Mesothelial cell of epicardium (in vitro differentiated cells): ENCODE measurements at regions not wholly inside any gene's neighbourhood (a gene's known extent, or its start where the extent isn't known, plus 50 kb on each side); places are given as distances from the start of the nearest gene placed in this dataset.

Source experiments
- DNase-seq, 2 experiments: peaks; one replicate each; pipeline ENCODE4 v3.0.0; 2021; ENCODE audit warnings: low spot score in 2 of 2; ENCODE audit not compliant: unreplicated experiment in 2 of 2
- H3K27ac Mint-ChIP-seq: 2 replicates; pipeline ENCODE4 v1.8.0; 2021; ENCODE audit warnings: mixed read lengths
- H3K27me3 Mint-ChIP-seq: 2 replicates; pipeline ENCODE4 v1.8.0; 2021; ENCODE audit warnings: low read depth, mixed read lengths
- H3K36me3 Mint-ChIP-seq: 2 replicates; pipeline ENCODE4 v1.8.0; 2021; ENCODE audit warnings: mixed read lengths
- H3K4me1 Mint-ChIP-seq: 2 replicates; pipeline ENCODE4 v1.8.0; 2021; ENCODE audit warnings: mixed read lengths
- H3K4me3 Mint-ChIP-seq: 2 replicates; pipeline ENCODE4 v1.8.0; 2021; ENCODE audit warnings: mild to moderate bottlenecking, moderate library complexity, mixed read lengths
- H3K9me3 Mint-ChIP-seq: 2 replicates; pipeline ENCODE4 v1.8.0; 2021; ENCODE audit warnings: mixed read lengths
- TF ChIP-seq, protein P1 (sequence below): fragments of 200-600 bp; sonication (generic); IDR thresholded peaks from one replicate; pipeline ENCODE4 v1.5.0; 2021; ENCODE audit warnings: antibody characterized with exemption; ENCODE audit not compliant: unreplicated experiment

DNA sequence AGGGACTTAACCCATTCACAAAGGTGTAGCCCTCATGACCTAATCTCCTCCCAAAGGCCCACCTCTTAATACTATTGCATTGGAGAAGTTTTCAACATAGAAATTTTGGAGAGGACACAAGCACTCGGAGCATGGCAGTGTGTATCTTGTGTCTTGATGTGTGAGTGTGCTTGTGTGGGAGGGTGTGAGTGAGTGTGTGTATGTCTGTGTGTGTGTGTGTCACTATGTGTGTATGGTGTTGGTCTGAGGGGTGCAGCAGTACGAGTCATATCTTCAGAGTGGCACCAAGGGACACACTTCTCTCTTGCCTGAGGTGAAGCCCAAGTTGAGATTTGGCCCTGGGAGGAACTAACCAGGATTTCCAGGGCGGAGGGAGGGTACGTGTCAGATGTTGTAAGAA is 73.7 kb downstream of the NAV1 start:
- no peak for DNase-seq
- H3K4me3 Mint-ChIP-seq = no peak overlapping the region
- H3K4me1 Mint-ChIP-seq = peaks cover 2% of the 10 kb centered on the region
- H3K27ac Mint-ChIP-seq = no peak overlapping the region
- H3K27me3 Mint-ChIP-seq = no peaks in the 10 kb centered on the region
- H3K36me3 Mint-ChIP-seq = no peaks in the 10 kb centered on the region
- TF ChIP-seq, protein P1, sequence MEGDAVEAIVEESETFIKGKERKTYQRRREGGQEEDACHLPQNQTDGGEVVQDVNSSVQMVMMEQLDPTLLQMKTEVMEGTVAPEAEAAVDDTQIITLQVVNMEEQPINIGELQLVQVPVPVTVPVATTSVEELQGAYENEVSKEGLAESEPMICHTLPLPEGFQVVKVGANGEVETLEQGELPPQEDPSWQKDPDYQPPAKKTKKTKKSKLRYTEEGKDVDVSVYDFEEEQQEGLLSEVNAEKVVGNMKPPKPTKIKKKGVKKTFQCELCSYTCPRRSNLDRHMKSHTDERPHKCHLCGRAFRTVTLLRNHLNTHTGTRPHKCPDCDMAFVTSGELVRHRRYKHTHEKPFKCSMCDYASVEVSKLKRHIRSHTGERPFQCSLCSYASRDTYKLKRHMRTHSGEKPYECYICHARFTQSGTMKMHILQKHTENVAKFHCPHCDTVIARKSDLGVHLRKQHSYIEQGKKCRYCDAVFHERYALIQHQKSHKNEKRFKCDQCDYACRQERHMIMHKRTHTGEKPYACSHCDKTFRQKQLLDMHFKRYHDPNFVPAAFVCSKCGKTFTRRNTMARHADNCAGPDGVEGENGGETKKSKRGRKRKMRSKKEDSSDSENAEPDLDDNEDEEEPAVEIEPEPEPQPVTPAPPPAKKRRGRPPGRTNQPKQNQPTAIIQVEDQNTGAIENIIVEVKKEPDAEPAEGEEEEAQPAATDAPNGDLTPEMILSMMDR = no peak
- no peaks in the 10 kb centered on the region for H3K9me3 Mint-ChIP-seq

DNA sequence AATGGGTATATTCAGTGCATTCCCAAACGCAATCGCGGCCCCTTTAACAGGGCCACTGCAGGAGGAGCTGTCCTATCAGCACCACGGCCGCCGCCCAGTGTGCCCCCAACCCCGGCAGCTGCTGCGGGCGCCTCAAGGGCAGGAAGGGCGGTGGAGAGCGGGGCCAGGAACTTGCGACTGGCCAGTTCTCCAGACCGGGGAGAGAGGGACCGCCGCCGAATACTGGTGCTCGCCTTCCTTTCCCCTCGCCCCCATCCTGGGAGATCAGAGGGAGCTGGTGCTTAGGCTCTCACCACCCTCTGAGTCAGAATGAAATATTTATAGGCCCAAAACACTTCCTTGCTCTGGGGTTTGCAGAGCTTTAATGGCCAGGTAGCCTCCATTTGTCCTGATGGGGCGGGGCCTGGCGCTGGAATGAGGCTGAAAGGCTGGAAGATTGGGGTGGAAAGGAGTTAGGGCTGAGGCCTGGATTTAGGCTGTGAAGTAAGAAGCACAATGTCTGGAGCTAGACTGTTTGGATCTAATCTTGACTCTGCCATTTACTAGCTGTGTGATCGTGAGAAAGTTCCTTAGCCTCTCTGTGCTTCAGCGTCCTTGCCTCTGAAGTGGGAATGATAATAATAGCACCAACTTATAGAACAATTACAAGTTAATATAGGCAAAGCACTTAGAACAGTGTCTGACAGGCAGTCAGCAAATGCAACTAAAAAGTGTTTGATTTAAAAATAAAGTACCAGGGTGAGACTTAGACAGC is 75.5 kb downstream of the NAV1 start:
- no peaks in the 10 kb centered on the region for H3K36me3 Mint-ChIP-seq
- TF ChIP-seq, protein P1 = no peak
- no peak overlapping the region for H3K4me3 Mint-ChIP-seq
- no peaks in the 10 kb centered on the region for H3K27me3 Mint-ChIP-seq
- H3K4me1 Mint-ChIP-seq = peaks cover 7% of the 10 kb centered on the region
- peak in 1 of 2 experiments; percentile 55 for DNase-seq
- no peaks in the 10 kb centered on the region for H3K9me3 Mint-ChIP-seq
- no peak overlapping the region for H3K27ac Mint-ChIP-seq

DNA sequence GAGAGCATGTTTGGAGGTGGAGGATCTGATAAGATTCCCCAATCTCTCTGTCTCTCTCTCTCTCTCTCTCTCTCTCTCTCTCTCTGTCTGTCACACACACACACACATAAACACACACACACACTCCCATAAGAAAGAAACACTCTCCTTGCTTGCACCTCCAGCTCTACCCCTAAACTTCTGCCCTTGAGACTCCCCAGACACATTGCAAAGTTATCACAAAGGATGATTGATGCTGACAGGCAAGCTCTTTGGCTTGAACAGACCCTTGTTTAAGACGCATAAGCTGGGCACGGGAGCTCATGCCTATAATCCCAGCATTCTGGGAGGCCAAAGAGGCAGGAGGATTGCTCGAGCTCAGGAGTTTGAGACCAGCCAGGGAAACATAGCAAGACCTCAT is 78.2 kb downstream of the NAV1 start:
- peaks cover 21% of the 10 kb centered on the region for H3K4me1 Mint-ChIP-seq
- DNase-seq = no peak
- H3K36me3 Mint-ChIP-seq = no peaks in the 10 kb centered on the region
- TF ChIP-seq, protein P1 = no peak
- H3K27me3 Mint-ChIP-seq = no peaks in the 10 kb centered on the region
- no peaks in the 10 kb centered on the region for H3K9me3 Mint-ChIP-seq
- no peak overlapping the region for H3K4me3 Mint-ChIP-seq
- H3K27ac Mint-ChIP-seq = no peak overlapping the region

DNA sequence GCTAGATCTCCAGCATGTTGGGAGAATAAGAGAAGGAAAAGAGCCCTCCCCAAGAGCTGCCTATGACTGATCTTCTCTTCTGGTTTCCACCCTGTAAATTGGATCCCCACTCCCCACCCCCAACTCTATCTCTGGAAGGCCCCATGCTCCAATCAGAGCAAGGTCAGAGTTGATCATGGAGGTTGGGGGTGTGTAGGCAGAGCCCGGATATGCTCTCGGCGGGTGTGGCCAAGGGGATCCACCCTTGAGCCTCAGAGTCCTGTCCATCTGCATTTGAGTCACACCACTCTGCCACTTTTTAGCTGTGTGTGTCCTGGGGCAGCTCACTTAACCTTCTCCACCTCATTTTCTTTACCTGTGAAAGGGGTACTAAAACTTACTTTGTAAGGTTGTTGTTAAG is 79.5 kb downstream of the NAV1 start:
- DNase-seq = no peak
- TF ChIP-seq, protein P1 = no peak
- Mint-ChIP-seq H3K4me3 (no peak overlapping the region), H3K27ac (no peak overlapping the region), H3K4me1 (peaks cover 24% of the 10 kb centered on the region), H3K36me3 (peaks cover under 1% of the 10 kb centered on the region), H3K27me3 (no peaks in the 10 kb centered on the region), H3K9me3 (no peaks in the 10 kb centered on the region)

DNA sequence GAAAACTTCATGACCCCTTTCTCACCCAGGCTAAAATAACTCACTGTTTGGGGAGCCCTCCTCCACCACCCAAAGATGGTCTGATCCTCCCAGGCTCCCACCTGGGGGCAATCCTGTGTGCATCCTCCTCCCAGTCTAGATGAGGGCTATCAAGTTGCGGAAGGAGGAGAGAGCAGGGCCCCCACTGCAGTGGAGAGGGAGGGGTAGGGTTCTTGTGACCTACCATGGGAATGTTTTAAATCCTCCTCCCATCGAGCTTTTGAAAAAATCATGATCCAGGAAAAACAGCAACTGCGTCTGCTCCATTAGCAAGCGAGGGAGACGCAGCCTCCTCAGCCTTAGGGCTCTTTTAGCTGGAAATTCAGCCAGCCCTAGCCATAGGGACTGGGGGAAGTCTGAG is 80.0 kb downstream of the NAV1 start:
- peaks cover 24% of the 10 kb centered on the region for H3K4me1 Mint-ChIP-seq
- no peaks in the 10 kb centered on the region for H3K27me3 Mint-ChIP-seq
- no peaks in the 10 kb centered on the region for H3K9me3 Mint-ChIP-seq
- DNase-seq = no peak
- no peak overlapping the region for H3K27ac Mint-ChIP-seq
- TF ChIP-seq, protein P1 = no peak
- H3K36me3 Mint-ChIP-seq = peaks cover 5% of the 10 kb centered on the region
- no peak overlapping the region for H3K4me3 Mint-ChIP-seq

DNA sequence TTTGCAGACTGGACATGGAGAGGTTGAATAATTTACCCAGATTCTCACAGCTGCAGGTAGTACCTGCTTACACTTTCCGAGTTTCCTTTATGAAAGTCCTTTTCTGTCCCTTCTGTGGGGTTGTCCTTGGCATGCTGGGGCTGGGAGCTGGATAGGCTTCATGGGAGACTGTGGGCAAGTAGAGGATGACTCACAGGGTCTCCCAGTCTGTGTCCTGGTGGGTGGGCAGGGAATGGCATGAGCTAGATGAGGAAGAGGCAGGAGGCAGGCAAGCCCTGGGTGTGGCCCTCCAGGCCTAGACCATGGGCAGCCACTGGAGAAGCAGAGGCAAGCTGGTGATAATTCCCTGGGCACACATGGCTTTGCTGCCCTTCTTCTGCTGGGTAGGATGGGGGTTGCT is 80.6 kb downstream of the NAV1 start:
- Mint-ChIP-seq H3K4me1 (peaks cover 22% of the 10 kb centered on the region), H3K27me3 (no peaks in the 10 kb centered on the region)

More for the DNA sequence above, 80.6 kb downstream of the NAV1 start:
- TF ChIP-seq, protein P1 = no peak
- Mint-ChIP-seq H3K9me3 (no peaks in the 10 kb centered on the region), H3K36me3 (peaks cover 5% of the 10 kb centered on the region), H3K27ac (no peak overlapping the region), H3K4me3 (no peak overlapping the region)
- no peak for DNase-seq
